IMR-90 (cell line): ENCODE measurements at regions not wholly inside any gene's neighbourhood (a gene's known extent, or its start where the extent isn't known, plus 50 kb on each side); places are given as distances from the start of the nearest gene placed in this dataset.

Source experiments
- ATAC-seq: fragments of 200-7000 bp; cut with Tn5 transposase; 2 replicates; pipeline ENCODE4 v1.9.1; 2020; ENCODE audit warnings: low read depth, mild to moderate bottlenecking, moderate library complexity
- BruUV-seq: library from RNA; stranded (reverse); fragments of 400-500 nt; replicated peaks from 2 replicates; lab custom pipeline; 2021; lab: Mats Ljungman, UMichigan
- CTCF ChIA-PET: fragments of 300-600 bp; formaldehyde crosslinking; extraction: SDS; loops from one replicate; lab custom pipeline; 2021; ENCODE audit warnings: antibody characterized with exemption; lab: Yijun Ruan, JAX
- POLR2A ChIA-PET: fragments of 300-600 bp; sonication (Branson Sonifier 250); formaldehyde crosslinking; loops from one replicate; lab custom pipeline; 2022; ENCODE audit warnings: antibody characterized with exemption; ENCODE audit not compliant: unreplicated experiment; lab: Charles Lee
- DNase-seq: peaks from one replicate; pipeline ENCODE4 v3.0.0; 2013
- H2AFZ ChIP-seq: replicated peaks from 2 replicates; pipeline ENCODE3; 2013; ENCODE audit warnings: low read length, mild to moderate bottlenecking; ENCODE audit not compliant: poor library complexity
- H2AK5ac ChIP-seq: 2 replicates; pipeline ENCODE4 v1.6.1; 2013; ENCODE audit warnings: low read depth, low read length, inconsistent platforms
- H2AK9ac ChIP-seq: replicated peaks from 2 replicates; pipeline ENCODE3; 2013; ENCODE audit warnings: mild to moderate bottlenecking, low read depth, low read length, moderate library complexity; ENCODE audit not compliant: poor library complexity
- H2BK120ac ChIP-seq: 2 replicates; pipeline ENCODE4 v1.6.1; 2013; ENCODE audit warnings: low read depth, low read length, inconsistent platforms
- H2BK15ac ChIP-seq: 3 replicates; pipeline ENCODE4 v1.6.1; 2013; ENCODE audit warnings: low read depth, low read length, inconsistent platforms
- H2BK20ac ChIP-seq: 2 replicates; pipeline ENCODE4 v1.6.1; 2013; ENCODE audit warnings: low read depth, mild to moderate bottlenecking, inconsistent platforms, low read length, moderate library complexity
- H2BK5ac ChIP-seq: 2 replicates; pipeline ENCODE4 v1.6.1; 2013; ENCODE audit warnings: mild to moderate bottlenecking, low read depth, low read length, inconsistent platforms; ENCODE audit not compliant: poor library complexity, severe bottlenecking
- H3K14ac ChIP-seq: replicated peaks from 2 replicates; pipeline ENCODE4 v1.6.1; 2013; ENCODE audit warnings: low read depth, low read length, inconsistent platforms
- H3K18ac ChIP-seq: 2 replicates; pipeline ENCODE4 v1.6.1; 2013; ENCODE audit warnings: low read depth, low read length, control low read depth
- H3K23ac ChIP-seq: 2 replicates; pipeline ENCODE4 v1.6.1; 2013; ENCODE audit warnings: low read depth, low read length, inconsistent platforms
- H3K27ac ChIP-seq: 2 replicates; pipeline ENCODE4 v1.5.1; 2013; ENCODE audit warnings: mild to moderate bottlenecking, control low read depth, low read length; ENCODE audit not compliant: insufficient read depth
- H3K27me3 ChIP-seq: 2 replicates; pipeline ENCODE4 v1.6.1; 2013; ENCODE audit warnings: low read length; ENCODE audit not compliant: control insufficient read depth, insufficient read depth
- H3K36me3 ChIP-seq: 2 replicates; pipeline ENCODE4 v1.6.1; 2013; ENCODE audit warnings: low read length, mixed read lengths; ENCODE audit not compliant: control insufficient read depth, insufficient read depth
- H3K4ac ChIP-seq: 2 replicates; pipeline ENCODE4 v1.6.1; 2013; ENCODE audit warnings: low read depth, low read length, inconsistent platforms
- H3K4me1 ChIP-seq: 2 replicates; pipeline ENCODE4 v1.6.1; 2013; ENCODE audit warnings: low read length, mixed read lengths; ENCODE audit not compliant: control insufficient read depth, insufficient read depth
- H3K4me2 ChIP-seq: 2 replicates; pipeline ENCODE4 v1.6.1; 2013; ENCODE audit warnings: low read depth, mild to moderate bottlenecking, control low read depth, low read length, moderate library complexity
- H3K4me3 ChIP-seq: 2 replicates; pipeline ENCODE4 v1.5.1; 2013; ENCODE audit warnings: low read depth, mild to moderate bottlenecking, control low read depth, low read length, moderate library complexity; ENCODE audit not compliant: insufficient read depth
- H3K56ac ChIP-seq: 2 replicates; pipeline ENCODE4 v1.6.1; 2013; ENCODE audit warnings: low read length, inconsistent platforms; ENCODE audit not compliant: insufficient read depth; ENCODE audit errors: extremely low read depth
- H3K79me1 ChIP-seq, 2 experiments: 2 replicates each; pipeline ENCODE4 v1.6.1; 2013; ENCODE audit warnings: low read length in 2 of 2, inconsistent platforms in 1 of 2, low read depth in 1 of 2
- H3K9ac ChIP-seq: 2 replicates; pipeline ENCODE4 v1.6.1; 2013; ENCODE audit warnings: low read depth, low read length, control low read depth
- H3K9me1 ChIP-seq: 2 replicates; pipeline ENCODE4 v1.6.1; 2013; ENCODE audit warnings: low read length, inconsistent platforms; ENCODE audit not compliant: insufficient read depth
- H3K9me3 ChIP-seq: 2 replicates; pipeline ENCODE4 v1.6.1; 2013; ENCODE audit warnings: low read length; ENCODE audit not compliant: control insufficient read depth, insufficient read depth
- H4K20me1 ChIP-seq: 2 replicates; pipeline ENCODE4 v1.6.1; 2013; ENCODE audit warnings: low read length, inconsistent platforms; ENCODE audit not compliant: insufficient read depth
- H4K5ac ChIP-seq: 2 replicates; pipeline ENCODE4 v1.6.1; 2013; ENCODE audit warnings: mild to moderate bottlenecking, low read depth, low read length, control low read depth
- H4K8ac ChIP-seq, 2 experiments: 2 replicates each; pipeline ENCODE4 v1.6.1; 2013; ENCODE audit warnings: low read depth in 2 of 2, low read length in 2 of 2, control low read depth in 1 of 2, inconsistent platforms in 1 of 2
- H4K91ac ChIP-seq: 2 replicates; pipeline ENCODE4 v1.6.1; 2013; ENCODE audit warnings: low read depth, low read length, inconsistent platforms; ENCODE audit not compliant: insufficient read depth
- BHLHE40 ChIP-seq: fragments of 150-350 bp; IDR thresholded peaks from 2 replicates; pipeline ENCODE4 v1.6.1; 2016; ENCODE audit warnings: mild to moderate bottlenecking, low read depth, low read length
- CEBPB ChIP-seq: IDR thresholded peaks from 2 replicates; pipeline ENCODE4 v1.6.1; 2012; ENCODE audit warnings: low read depth, low read length, improper control_type of control experiment
- ELK1 ChIP-seq: fragments of 150-350 bp; IDR thresholded peaks from 2 replicates; pipeline ENCODE4 v1.6.1; 2016; ENCODE audit warnings: low read depth, mild to moderate bottlenecking, low read length, moderate library complexity, borderline replicate concordance
- MAZ ChIP-seq: IDR thresholded peaks from 2 replicates; pipeline ENCODE4 v1.6.1; 2012; ENCODE audit warnings: low read depth, mild to moderate bottlenecking, low read length, improper control_type of control experiment, moderate library complexity, borderline replicate concordance
- MXI1 ChIP-seq: IDR thresholded peaks from 2 replicates; pipeline ENCODE4 v1.6.1; 2012; ENCODE audit warnings: low read depth, mild to moderate bottlenecking, low read length, moderate library complexity, borderline replicate concordance
- NFE2L2 ChIP-seq: fragments of 150-350 bp; IDR thresholded peaks from 2 replicates; pipeline ENCODE4 v1.6.1; 2016; ENCODE audit warnings: low read depth, mild to moderate bottlenecking, low read length
- RCOR1 ChIP-seq: IDR thresholded peaks from 2 replicates; pipeline ENCODE4 v1.6.1; 2012; ENCODE audit warnings: mild to moderate bottlenecking, low read length, improper control_type of control experiment; ENCODE audit not compliant: insufficient replicate concordance
- RFX5 ChIP-seq: IDR thresholded peaks from 2 replicates; pipeline ENCODE4 v1.8.0; 2012; ENCODE audit warnings: low read depth, mild to moderate bottlenecking, low read length, moderate library complexity
- WGBS, 2 experiments: methylation state at CpG; one replicate each; pipeline versions ENCODE4 v1.1.5 to v1.1.7; 2013; ENCODE audit warnings: missing lambda C conversion rate in 2 of 2; ENCODE audit not compliant: insufficient read length in 1 of 2; ENCODE audit errors: extremely low coverage in 2 of 2; 5-methylcytosine and 5-hydroxymethylcytosine counted together
- dilution Hi-C: fragments of 300-500 bp; cut with HindIII; formaldehyde crosslinking; loops from one replicate; pipeline ENCODE4 v1.14.3; 2018; ENCODE audit warnings: low sequenced_read_pairs; ENCODE audit not compliant: unreplicated experiment
- in situ Hi-C: fragments of 300-500 bp; cut with MboI; formaldehyde crosslinking; loops from 3 replicates; pipeline ENCODE4 v1.14.3; 2019; ENCODE audit warnings: low sequenced_read_pairs, inconsistent platforms, mixed read lengths
- intact Hi-C: fragments of 100-400 bp; cut with micrococcal nuclease; formaldehyde crosslinking; loops from 2 replicates; pipeline ENCODE4 v1.10.0; 2022
- TF ChIP-seq, protein P1 (sequence below): fragments of 150-350 bp; IDR thresholded peaks from 2 replicates; pipeline ENCODE4 v1.6.1; 2017; ENCODE audit warnings: mild to moderate bottlenecking, antibody characterized with exemption, low read length, low read depth

DNA sequence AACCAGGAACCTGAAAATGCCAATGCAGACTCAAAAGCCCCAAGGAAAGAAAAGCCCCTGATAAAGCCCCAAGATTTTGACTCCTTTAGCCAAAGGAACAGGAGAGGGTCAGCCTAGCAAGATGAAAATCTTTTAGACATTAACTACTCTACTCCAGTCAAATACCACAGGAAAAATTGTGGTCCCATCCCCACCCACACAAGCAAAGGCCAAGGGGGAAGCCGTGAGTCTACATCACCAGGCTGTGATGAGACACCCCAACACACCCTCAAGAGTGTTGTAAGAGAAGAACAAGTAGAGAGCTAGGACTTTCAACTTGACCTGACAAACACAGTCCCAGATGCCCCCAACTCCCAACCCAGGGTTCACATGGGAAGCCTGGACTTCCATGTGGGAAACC lies 192.8 kb upstream of the NR5A2 start:
- H3K79me1 ChIP-seq = no peaks in the 10 kb centered on the region
- H4K91ac ChIP-seq = no peak overlapping the region
- in situ Hi-C loops = no loop called here
- H3K27me3 ChIP-seq = no peaks in the 10 kb centered on the region
- H2AK9ac ChIP-seq = no peak overlapping the region
- H3K14ac ChIP-seq = no peak overlapping the region
- POLR2A ChIA-PET = no interaction called here
- H4K20me1 ChIP-seq = no peaks in the 10 kb centered on the region
- H2AK5ac ChIP-seq = no peak overlapping the region
- no peak overlapping the region for H3K4me3 ChIP-seq
- no peaks in the 10 kb centered on the region for H3K36me3 ChIP-seq
- dilution Hi-C loops = no loop called here
- H3K27ac ChIP-seq = no peak overlapping the region
- no peak overlapping the region for H2AFZ ChIP-seq
- no peaks in the 10 kb centered on the region for H3K4me1 ChIP-seq
- no peak overlapping the region for H2BK15ac ChIP-seq
- no peak overlapping the region for H4K5ac ChIP-seq
- H3K9ac ChIP-seq = no peak overlapping the region
- no peak overlapping the region for H3K18ac ChIP-seq
- ATAC-seq (no peak), DNase-seq (no peak)
- no peak overlapping the region for H2BK5ac ChIP-seq
- CTCF ChIA-PET = no interaction called here
- no CpG with 5 or more reads among the region's 1 CpG for WGBS, 2 experiments
- 0 out of 2 replicates have a peak, but pooled peaks cover 3% of the 10 kb centered on the region for H3K9me3 ChIP-seq
- no peaks in the 10 kb centered on the region for H3K9me1 ChIP-seq
- no peak overlapping the region for H3K56ac ChIP-seq
- H2BK20ac ChIP-seq = no peak overlapping the region
- TF ChIP-seq RCOR1 (no peak), ELK1 (no peak), CEBPB (no peak), NFE2L2 (no peak), MXI1 (no peak), RFX5 (no peak), MAZ (no peak), BHLHE40 (no peak)
- TF ChIP-seq, protein P1, sequence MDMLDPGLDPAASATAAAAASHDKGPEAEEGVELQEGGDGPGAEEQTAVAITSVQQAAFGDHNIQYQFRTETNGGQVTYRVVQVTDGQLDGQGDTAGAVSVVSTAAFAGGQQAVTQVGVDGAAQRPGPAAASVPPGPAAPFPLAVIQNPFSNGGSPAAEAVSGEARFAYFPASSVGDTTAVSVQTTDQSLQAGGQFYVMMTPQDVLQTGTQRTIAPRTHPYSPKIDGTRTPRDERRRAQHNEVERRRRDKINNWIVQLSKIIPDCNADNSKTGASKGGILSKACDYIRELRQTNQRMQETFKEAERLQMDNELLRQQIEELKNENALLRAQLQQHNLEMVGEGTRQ = no peak
- H3K4me2 ChIP-seq = no peak overlapping the region
- no peak overlapping the region for H3K23ac ChIP-seq
- no peak overlapping the region for H3K4ac ChIP-seq
- BruUV-seq = no TSS peak
- intact Hi-C loops = no loop called here
- no peak overlapping the region for H4K8ac ChIP-seq
- H2BK120ac ChIP-seq = no peak overlapping the region
